ENCODE measurements at regions not wholly inside any gene's neighbourhood (a gene's known extent, or its start where the extent isn't known, plus 50 kb on each side); places are given as distances from the start of the nearest gene placed in this dataset.
A peak's percentile ranks its signal among the peaks of the same experiment; 100 is the strongest.

- TF ChIP-seq REST (IDR thresholded peaks at IDR 0.05; ENCODE audit: insufficient read depth in 1 of 2, low read depth in 2 of 2, low read length in 2 of 2) (no peak), TAF1 (IDR thresholded peaks at IDR 0.05; ENCODE audit: borderline replicate concordance, insufficient read depth, low read length) (no peak), SIN3A (IDR thresholded peaks at IDR 0.05; ENCODE audit: borderline replicate concordance, insufficient read depth, low read length) (no peak), FOXP2 (optimal IDR thresholded peaks at IDR 0.05; ENCODE audit: borderline replicate concordance, extremely low read depth, extremely low read length, insufficient read depth) (no peak), POLR2AphosphoS5 (IDR thresholded peaks at IDR 0.05; ENCODE audit: low read depth, low read length) (no peak)
These were observed 110.9 kb upstream of the NUDT7 start for GRCh38 chr16:77611386-77611785.

- TF ChIP-seq TAF1 (IDR thresholded peaks at IDR 0.05; ENCODE audit: borderline replicate concordance, insufficient read depth, low read length) (no peak), FOXP2 (optimal IDR thresholded peaks at IDR 0.05; ENCODE audit: borderline replicate concordance, extremely low read depth, extremely low read length, insufficient read depth) (no peak), SIN3A (IDR thresholded peaks at IDR 0.05; ENCODE audit: borderline replicate concordance, insufficient read depth, low read length) (no peak), POLR2AphosphoS5 (IDR thresholded peaks at IDR 0.05; ENCODE audit: low read depth, low read length) (no peak)
These were observed 109.7 kb upstream of the NUDT7 start for GRCh38 chr16:77612596-77612995.

GRCh38 chr16:77613095-77613494 lies 109.2 kb upstream of the NUDT7 start:
- TF ChIP-seq POLR2AphosphoS5 (IDR thresholded peaks at IDR 0.05; ENCODE audit: low read depth, low read length) (no peak), FOXP2 (optimal IDR thresholded peaks at IDR 0.05; ENCODE audit: borderline replicate concordance, extremely low read depth, extremely low read length, insufficient read depth) (no peak), REST (IDR thresholded peaks at IDR 0.05; ENCODE audit: insufficient read depth in 1 of 2, low read depth in 2 of 2, low read length in 2 of 2) (no peak), SIN3A (IDR thresholded peaks at IDR 0.05; ENCODE audit: borderline replicate concordance, insufficient read depth, low read length) (no peak), TAF1 (IDR thresholded peaks at IDR 0.05; ENCODE audit: borderline replicate concordance, insufficient read depth, low read length) (no peak)

GRCh38 chr16:77617553-77617952 lies 104.8 kb upstream of the NUDT7 start:
- no peak for TF ChIP-seq TAF1 (IDR thresholded peaks at IDR 0.05; ENCODE audit: borderline replicate concordance, insufficient read depth, low read length)
- no peak for TF ChIP-seq SIN3A (IDR thresholded peaks at IDR 0.05; ENCODE audit: borderline replicate concordance, insufficient read depth, low read length)
- TF ChIP-seq FOXP2 (optimal IDR thresholded peaks at IDR 0.05; ENCODE audit: borderline replicate concordance, extremely low read depth, extremely low read length, insufficient read depth): no peak
- no peak for TF ChIP-seq POLR2AphosphoS5 (IDR thresholded peaks at IDR 0.05; ENCODE audit: low read depth, low read length)
- no peak for TF ChIP-seq REST (IDR thresholded peaks at IDR 0.05; ENCODE audit: insufficient read depth in 1 of 2, low read depth in 2 of 2, low read length in 2 of 2)

GRCh38 chr16:77617996-77618395 lies 104.3 kb upstream of the NUDT7 start:
- TF ChIP-seq TAF1 (IDR thresholded peaks at IDR 0.05; ENCODE audit: borderline replicate concordance, insufficient read depth, low read length) (no peak), POLR2AphosphoS5 (IDR thresholded peaks at IDR 0.05; ENCODE audit: low read depth, low read length) (no peak), FOXP2 (optimal IDR thresholded peaks at IDR 0.05; ENCODE audit: borderline replicate concordance, extremely low read depth, extremely low read length, insufficient read depth) (no peak), REST (IDR thresholded peaks at IDR 0.05; ENCODE audit: insufficient read depth in 1 of 2, low read depth in 2 of 2, low read length in 2 of 2) (0 out of 4 replicates have a peak, but pooled peaks of 1 of the 2 experiments have one; percentile 35), SIN3A (IDR thresholded peaks at IDR 0.05; ENCODE audit: borderline replicate concordance, insufficient read depth, low read length) (peak; percentile 76; the same call in 1 of the 2 replicates)
